WERI-Rb-1 (cell line): ENCODE measurements at regions not wholly inside any gene's neighbourhood (a gene's known extent, or its start where the extent isn't known, plus 50 kb on each side); places are given as distances from the start of the nearest gene placed in this dataset.

ENCODE experiments used
- DNase-seq: peaks from one replicate; pipeline ENCODE4 v3.0.0-alpha.2; 2020
- H3K27ac ChIP-seq: fragments of 250-450 bp; sonication (Bioruptor Pico); 2 replicates; pipeline ENCODE4 v1.5.1; 2020; ENCODE audit warnings: mild to moderate bottlenecking, moderate library complexity
- H3K27me3 ChIP-seq: fragments of 250-450 bp; sonication (Bioruptor Pico); 2 replicates; pipeline ENCODE4 v1.5.1; 2021; ENCODE audit warnings: mild to moderate bottlenecking, low read depth, moderate library complexity; ENCODE audit not compliant: insufficient read depth, severe bottlenecking
- H3K36me3 ChIP-seq: fragments of 250-450 bp; sonication (Bioruptor Pico); 2 replicates; pipeline ENCODE4 v1.5.1; 2020; ENCODE audit warnings: mild to moderate bottlenecking, moderate library complexity
- H3K4me3 ChIP-seq: 2 replicates; pipeline ENCODE4 v1.5.1; 2011; ENCODE audit warnings: low read depth, mild to moderate bottlenecking, control low read depth, low read length
- H3K9me3 ChIP-seq: fragments of 250-450 bp; sonication (Bioruptor Pico); 2 replicates; pipeline ENCODE4 v1.5.1; 2021; ENCODE audit warnings: mild to moderate bottlenecking, moderate library complexity; ENCODE audit not compliant: severe bottlenecking
- CTCF ChIP-seq: IDR thresholded peaks from 2 replicates; pipeline ENCODE4 v1.5.1; 2011; ENCODE audit warnings: low read depth, mild to moderate bottlenecking, control low read depth, inconsistent platforms, low read length

GRCh38 chr2:106941372-106941993 lies 55.5 kb upstream of the ST6GAL2 start:
- Histone ChIP-seq H3K4me3 (no peak overlapping the region), H3K9me3 (peaks cover 4% of the 10 kb centered on the region), H3K27ac (no peak overlapping the region), H3K36me3 (no peaks in the 10 kb centered on the region), H3K27me3 (peaks cover 53% of the 10 kb centered on the region)
- TF ChIP-seq CTCF: no peak
- DNase-seq: no peak

- Histone ChIP-seq H3K36me3 (no peaks in the 10 kb centered on the region), H3K27ac (no peak overlapping the region), H3K4me3 (no peak overlapping the region), H3K27me3 (peaks cover 44% of the 10 kb centered on the region), H3K9me3 (peaks cover 4% of the 10 kb centered on the region)
- DNase-seq: no peak
- no peak for TF ChIP-seq CTCF
Measured at GRCh38 chr2:106943468-106944200, 57.7 kb upstream of the ST6GAL2 start.

GRCh38 chr2:106944215-106944614 lies 58.2 kb upstream of the ST6GAL2 start:
- no peak for TF ChIP-seq CTCF

GRCh38 chr2:106948540-106948939 lies 62.6 kb upstream of the ST6GAL2 start:
- Histone ChIP-seq H3K27ac (no peak overlapping the region), H3K9me3 (no peaks in the 10 kb centered on the region), H3K27me3 (peaks cover 33% of the 10 kb centered on the region), H3K36me3 (no peaks in the 10 kb centered on the region), H3K4me3 (no peak overlapping the region)
- no peak for DNase-seq
- no peak for TF ChIP-seq CTCF

More at GRCh38 chr2:106944215-106944614, 58.2 kb upstream of the ST6GAL2 start:
- Histone ChIP-seq H3K4me3 (no peak overlapping the region), H3K9me3 (peaks cover 4% of the 10 kb centered on the region), H3K27me3 (peaks cover 42% of the 10 kb centered on the region), H3K27ac (no peak overlapping the region), H3K36me3 (no peaks in the 10 kb centered on the region)
- no peak for DNase-seq

GRCh38 chr2:106953236-106953635 lies 67.3 kb upstream of the ST6GAL2 start:
- no peak for TF ChIP-seq CTCF
- Histone ChIP-seq H3K4me3 (no peak overlapping the region), H3K27me3 (peaks cover 48% of the 10 kb centered on the region), H3K9me3 (no peaks in the 10 kb centered on the region), H3K36me3 (no peaks in the 10 kb centered on the region), H3K27ac (no peak overlapping the region)
- no peak for DNase-seq
